ENCODE measurements at regions not wholly inside any gene's neighbourhood (a gene's known extent, or its start where the extent isn't known, plus 50 kb on each side); places are given as distances from the start of the nearest gene placed in this dataset.

DNA sequence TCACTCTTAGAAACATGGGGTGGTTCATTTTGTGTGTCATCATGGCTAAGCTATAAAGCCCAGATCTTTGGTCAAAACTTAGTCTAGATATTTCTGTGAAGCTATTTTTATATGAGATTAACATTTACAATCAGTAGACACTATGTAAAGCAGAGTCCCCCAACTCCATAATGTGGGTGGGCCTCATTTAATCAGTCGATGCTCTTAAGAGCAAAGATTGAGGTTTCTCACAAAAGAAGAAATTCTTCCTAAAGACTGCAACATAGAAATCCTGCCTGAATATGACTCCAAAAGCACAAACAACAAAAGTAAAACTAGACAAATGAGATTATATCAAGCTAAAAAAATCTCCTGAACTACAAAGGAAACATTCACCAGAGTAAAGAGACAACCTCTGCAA is 642.2 kb downstream of the DIAPH3 start:
- no peaks in the 10 kb centered on the region for H3K9me3 ChIP-seq
- H3K27ac ChIP-seq: no peak overlapping the region
- TF ChIP-seq, protein P1, sequence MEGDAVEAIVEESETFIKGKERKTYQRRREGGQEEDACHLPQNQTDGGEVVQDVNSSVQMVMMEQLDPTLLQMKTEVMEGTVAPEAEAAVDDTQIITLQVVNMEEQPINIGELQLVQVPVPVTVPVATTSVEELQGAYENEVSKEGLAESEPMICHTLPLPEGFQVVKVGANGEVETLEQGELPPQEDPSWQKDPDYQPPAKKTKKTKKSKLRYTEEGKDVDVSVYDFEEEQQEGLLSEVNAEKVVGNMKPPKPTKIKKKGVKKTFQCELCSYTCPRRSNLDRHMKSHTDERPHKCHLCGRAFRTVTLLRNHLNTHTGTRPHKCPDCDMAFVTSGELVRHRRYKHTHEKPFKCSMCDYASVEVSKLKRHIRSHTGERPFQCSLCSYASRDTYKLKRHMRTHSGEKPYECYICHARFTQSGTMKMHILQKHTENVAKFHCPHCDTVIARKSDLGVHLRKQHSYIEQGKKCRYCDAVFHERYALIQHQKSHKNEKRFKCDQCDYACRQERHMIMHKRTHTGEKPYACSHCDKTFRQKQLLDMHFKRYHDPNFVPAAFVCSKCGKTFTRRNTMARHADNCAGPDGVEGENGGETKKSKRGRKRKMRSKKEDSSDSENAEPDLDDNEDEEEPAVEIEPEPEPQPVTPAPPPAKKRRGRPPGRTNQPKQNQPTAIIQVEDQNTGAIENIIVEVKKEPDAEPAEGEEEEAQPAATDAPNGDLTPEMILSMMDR (IDR thresholded peaks at IDR 0.05): no peak
- no peak for TF ChIP-seq POLR2A (IDR thresholded peaks at IDR 0.05)
- no peaks in the 10 kb centered on the region for H3K36me3 ChIP-seq (ENCODE audit: low read depth, missing control alignments)
- H3K4me1 ChIP-seq: no peaks in the 10 kb centered on the region
- intact Hi-C loops (cut with DNase I; ENCODE audit: low total_unique reads): no loop called here
- H3K27me3 ChIP-seq: no peaks in the 10 kb centered on the region
- 87 to 94% methylated on average over 1 of the region's 1 CpG for WGBS, 2 donors
- H3K4me3 ChIP-seq: no peak overlapping the region
- DNase-seq: no peak

DNA sequence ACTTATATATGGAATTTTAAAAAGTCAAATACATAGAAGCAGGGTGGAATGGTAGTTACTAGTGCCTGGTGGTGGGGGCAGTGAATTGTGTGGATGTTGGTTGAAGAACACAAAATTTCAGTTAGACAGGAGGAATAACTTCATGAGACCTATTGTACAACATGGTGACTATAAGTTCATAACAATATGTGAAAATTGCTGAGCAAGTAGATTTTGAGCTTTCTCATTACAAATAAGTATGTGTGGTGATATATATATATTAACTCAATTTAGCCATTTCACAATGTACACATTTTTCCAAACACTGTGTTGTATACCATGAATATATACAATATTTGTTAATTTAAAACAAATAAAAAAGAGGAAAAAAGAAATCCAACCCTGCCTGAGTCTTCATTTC is 641.1 kb downstream of the DIAPH3 start:
- H3K4me1 ChIP-seq: no peaks in the 10 kb centered on the region
- H3K9me3 ChIP-seq: no peaks in the 10 kb centered on the region
- H3K4me3 ChIP-seq: no peak overlapping the region
- DNase-seq: no peak
- no peak for TF ChIP-seq POLR2A (IDR thresholded peaks at IDR 0.05)
- TF ChIP-seq, protein P1 (IDR thresholded peaks at IDR 0.05): no peak
- H3K36me3 ChIP-seq (ENCODE audit: low read depth, missing control alignments): no peaks in the 10 kb centered on the region
- no peaks in the 10 kb centered on the region for H3K27me3 ChIP-seq
- intact Hi-C loops (cut with DNase I; ENCODE audit: low total_unique reads): no loop called here
- H3K27ac ChIP-seq: no peak overlapping the region

DNA sequence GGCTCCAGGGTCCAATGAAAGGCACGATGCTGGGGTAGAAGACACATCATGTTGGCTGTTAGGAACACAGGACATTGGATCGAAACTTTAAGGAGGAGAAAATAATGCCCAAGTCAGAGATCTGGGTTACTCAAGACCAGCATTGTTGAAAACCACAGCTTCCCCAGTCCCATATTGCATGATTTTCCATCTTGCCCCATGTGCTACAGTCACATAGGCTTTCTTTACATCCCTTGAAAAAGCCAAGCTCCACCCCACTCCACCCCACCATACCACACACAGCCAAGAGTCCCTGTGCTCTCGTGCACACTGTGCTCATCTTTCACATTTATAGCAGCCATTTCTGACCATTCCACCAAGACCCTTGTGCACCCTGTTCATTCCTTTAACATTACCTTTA is 636.2 kb downstream of the DIAPH3 start:
- no peaks in the 10 kb centered on the region for H3K9me3 ChIP-seq
- no peak for DNase-seq
- WGBS, 2 donors: 87 to 92% methylated on average over 3 of the region's 3 CpGs
- no peaks in the 10 kb centered on the region for H3K27me3 ChIP-seq
- no peaks in the 10 kb centered on the region for H3K4me1 ChIP-seq
- no peaks in the 10 kb centered on the region for H3K36me3 ChIP-seq (ENCODE audit: low read depth, missing control alignments)
- intact Hi-C loops (cut with DNase I; ENCODE audit: low total_unique reads): no loop called here
- TF ChIP-seq, protein P1 (IDR thresholded peaks at IDR 0.05): no peak
- TF ChIP-seq POLR2A (IDR thresholded peaks at IDR 0.05): no peak
- H3K27ac ChIP-seq: no peak overlapping the region
- H3K4me3 ChIP-seq: no peak overlapping the region

DNA sequence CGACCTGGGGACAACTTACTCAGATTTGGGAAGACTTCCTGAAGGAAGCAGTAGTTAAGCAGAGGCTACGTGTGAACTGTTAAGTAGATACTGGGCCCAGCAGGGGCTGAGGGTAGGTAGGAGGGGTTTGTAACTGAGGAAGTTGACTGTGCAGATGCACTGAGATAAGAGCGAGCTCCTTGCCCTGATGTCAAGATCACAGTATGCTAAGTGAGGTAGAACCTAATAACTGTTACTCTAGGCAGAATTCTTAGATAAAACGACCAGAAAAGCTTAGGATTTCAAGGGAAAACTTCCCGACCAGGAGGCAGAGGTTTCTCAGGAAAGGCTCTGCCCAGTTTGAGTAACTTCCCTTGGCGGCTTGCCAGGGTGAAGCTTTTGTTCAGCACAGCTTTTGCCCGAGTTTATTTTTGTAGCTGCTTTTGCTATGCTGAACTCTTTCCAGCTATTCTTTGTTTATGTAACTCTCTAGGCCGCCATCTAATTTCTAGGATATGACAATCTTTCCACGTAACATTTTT is 632.1 kb downstream of the DIAPH3 start:
- H3K4me1 ChIP-seq: no peaks in the 10 kb centered on the region

DNA sequence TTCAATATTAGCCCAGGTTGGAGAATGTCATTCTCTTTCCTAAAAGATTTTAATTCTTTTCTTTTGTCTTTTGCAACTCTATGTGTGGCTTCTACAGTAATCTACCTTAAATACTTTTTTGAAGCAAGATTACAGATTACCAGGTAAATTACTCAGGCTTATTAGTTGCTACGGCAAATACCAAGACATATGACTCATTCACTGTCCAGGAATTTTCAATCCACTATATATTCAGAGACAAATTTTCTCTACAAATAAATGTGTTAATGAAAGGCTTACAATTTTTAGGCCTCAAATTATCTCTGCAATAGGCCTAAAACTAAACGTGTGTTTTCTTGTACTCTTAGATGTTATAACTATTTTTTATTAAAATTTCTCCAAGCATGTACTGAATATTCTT is 631.3 kb downstream of the DIAPH3 start:
- TF ChIP-seq, protein P1 (IDR thresholded peaks at IDR 0.05): no peak
- TF ChIP-seq POLR2A (IDR thresholded peaks at IDR 0.05): no peak
- Histone ChIP-seq H3K27ac (no peak overlapping the region), H3K27me3 (no peaks in the 10 kb centered on the region), H3K36me3 (ENCODE audit: low read depth, missing control alignments) (no peaks in the 10 kb centered on the region), H3K4me3 (no peak overlapping the region), H3K4me1 (no peaks in the 10 kb centered on the region), H3K9me3 (no peaks in the 10 kb centered on the region)
- WGBS, 2 donors: 87 to 94% methylated on average over 2 of the region's 2 CpGs
- no peak for DNase-seq
- intact Hi-C loops (cut with DNase I; ENCODE audit: low total_unique reads): no loop called here

More for the DNA sequence above, 632.1 kb downstream of the DIAPH3 start:
- H3K27ac ChIP-seq: peak overlapping the region in 1 of 2 donors; percentile 8
- intact Hi-C loops (cut with DNase I; ENCODE audit: low total_unique reads): no loop called here
- no peaks in the 10 kb centered on the region for H3K27me3 ChIP-seq
- TF ChIP-seq POLR2A (IDR thresholded peaks at IDR 0.05): no peak
- TF ChIP-seq, protein P1 (IDR thresholded peaks at IDR 0.05): no peak
- H3K4me3 ChIP-seq: no peak overlapping the region
- WGBS, 2 donors: 29 to 34% methylated on average over 9 of the region's 9 CpGs
- no peaks in the 10 kb centered on the region for H3K36me3 ChIP-seq (ENCODE audit: low read depth, missing control alignments)
- no peaks in the 10 kb centered on the region for H3K9me3 ChIP-seq
- peak; percentile 76 for DNase-seq
